LNCaP clone FGC (cell line): ENCODE measurements at regions not wholly inside any gene's neighbourhood (a gene's known extent, or its start where the extent isn't known, plus 50 kb on each side); places are given as distances from the start of the nearest gene placed in this dataset.

ENCODE experiments used
- DNase-seq: peaks from one replicate; pipeline ENCODE4 v3.0.0-alpha.2; 2011; ENCODE audit warnings: low read depth
- H3K4me3 ChIP-seq: 2 replicates; pipeline ENCODE4 v1.5.1; 2011; ENCODE audit warnings: mild to moderate bottlenecking, low read depth, low read length, control low read depth
- CTCF ChIP-seq: IDR thresholded peaks from 2 replicates; pipeline ENCODE4 v1.5.1; 2012; ENCODE audit warnings: mild to moderate bottlenecking; ENCODE audit not compliant: control insufficient read depth, insufficient read depth; ENCODE audit errors: extremely low read depth

- no peak for TF ChIP-seq CTCF
These were observed 212.9 kb upstream of the PMEPA1 start for GRCh38 chr20:57922706-57923105.

GRCh38 chr20:57922083-57922482, 212.3 kb upstream of the PMEPA1 start:
- TF ChIP-seq CTCF: no peak
- no peak for DNase-seq

More at GRCh38 chr20:57922706-57923105, 212.9 kb upstream of the PMEPA1 start:
- no peak for DNase-seq
- no peak overlapping the region for H3K4me3 ChIP-seq

GRCh38 chr20:57921676-57922075, 211.9 kb upstream of the PMEPA1 start:
- DNase-seq: no peak
- no peak for TF ChIP-seq CTCF
- H3K4me3 ChIP-seq: no peak overlapping the region

More at GRCh38 chr20:57922083-57922482, 212.3 kb upstream of the PMEPA1 start:
- H3K4me3 ChIP-seq: no peak overlapping the region

- no peak overlapping the region for H3K4me3 ChIP-seq
- no peak for DNase-seq
- no peak for TF ChIP-seq CTCF
These were observed 211.2 kb upstream of the PMEPA1 start for GRCh38 chr20:57920971-57921370.

GRCh38 chr20:57919049-57919448, 209.2 kb upstream of the PMEPA1 start:
- no peak for TF ChIP-seq CTCF
- no peak overlapping the region for H3K4me3 ChIP-seq
- DNase-seq: no peak

GRCh38 chr20:57918551-57918950, 208.7 kb upstream of the PMEPA1 start:
- TF ChIP-seq CTCF: no peak
- H3K4me3 ChIP-seq: no peak overlapping the region

GRCh38 chr20:57914205-57914604, 204.4 kb upstream of the PMEPA1 start:
- H3K4me3 ChIP-seq: no peak overlapping the region
- no peak for DNase-seq
- no peak for TF ChIP-seq CTCF

More at GRCh38 chr20:57918551-57918950, 208.7 kb upstream of the PMEPA1 start:
- DNase-seq: no peak
